Islet of Langerhans (tissue), 1 donor: ENCODE measurements at regions not wholly inside any gene's neighbourhood (a gene's known extent, or its start where the extent isn't known, plus 50 kb on each side); places are given as distances from the start of the nearest gene placed in this dataset.
"Not testable (repeated sequence)": the region's sequence is repeated elsewhere in the genome, so short reads cannot be mapped to it uniquely, and the experiment has no call there.

Source experiments
- FAIRE-seq: peaks from one replicate; lab custom pipeline; 2011; peaks lifted over from hg19 to GRCh38; lab: Jason Lieb, UNC

DNA sequence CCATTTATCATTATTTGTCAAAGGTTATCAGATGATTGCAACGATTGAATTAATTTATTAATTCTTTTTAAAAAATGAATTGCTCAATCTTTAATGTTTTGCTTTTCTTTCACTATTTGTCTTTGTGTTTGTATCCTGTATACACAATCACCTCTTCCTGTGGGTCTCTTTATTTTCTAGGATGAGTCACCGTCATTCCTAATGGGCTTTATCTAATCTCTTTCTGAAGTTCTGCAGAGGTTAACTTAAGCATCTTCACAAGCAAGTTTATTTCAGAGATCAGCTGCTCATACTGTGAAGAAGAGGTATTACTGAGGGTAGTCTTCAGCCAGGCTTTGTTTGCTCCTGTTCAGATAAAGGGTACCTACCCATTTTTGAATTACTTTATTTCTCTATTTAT is 323.9 kb downstream of the NNT start:
- no peak for FAIRE-seq

DNA sequence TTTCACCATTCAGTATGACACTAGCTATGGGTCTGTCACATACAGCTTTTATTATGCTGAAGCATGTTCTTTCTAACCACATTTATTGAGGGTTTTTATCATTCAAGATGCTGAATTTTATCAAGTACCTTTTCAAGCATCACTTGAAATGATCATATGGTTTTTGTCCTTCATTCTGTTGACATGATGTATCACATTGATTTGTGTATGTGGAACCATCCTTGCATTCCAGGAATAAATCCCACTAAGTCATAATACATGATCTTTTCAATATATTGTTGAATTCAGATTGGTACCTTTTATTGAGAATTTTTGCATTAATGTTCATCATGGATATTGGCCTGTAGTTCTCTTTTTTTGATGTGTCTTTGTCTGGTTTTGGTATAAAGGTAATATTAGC is 317.4 kb downstream of the NNT start:
- no peak for FAIRE-seq

DNA sequence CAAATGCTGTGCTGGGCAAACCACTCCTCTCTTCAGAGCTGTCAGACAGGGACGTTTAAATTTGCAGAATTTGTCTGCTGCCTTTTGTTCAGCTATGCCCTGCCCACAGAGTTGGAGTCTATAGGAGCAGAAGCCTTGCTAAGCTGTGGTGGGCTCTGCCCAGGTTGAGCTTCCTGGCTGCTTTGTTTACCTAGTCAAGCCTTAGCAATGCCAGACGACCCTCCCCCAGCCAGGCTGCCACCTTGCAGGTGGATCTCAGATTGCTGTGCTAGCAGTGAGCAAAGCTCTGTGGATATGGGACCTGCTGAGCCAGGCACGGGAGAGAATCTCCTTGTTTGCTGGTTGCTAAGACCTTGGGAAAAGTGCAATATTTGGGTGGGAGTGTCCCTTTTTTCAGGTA is 314.9 kb downstream of the NNT start:
- no peak for FAIRE-seq

DNA sequence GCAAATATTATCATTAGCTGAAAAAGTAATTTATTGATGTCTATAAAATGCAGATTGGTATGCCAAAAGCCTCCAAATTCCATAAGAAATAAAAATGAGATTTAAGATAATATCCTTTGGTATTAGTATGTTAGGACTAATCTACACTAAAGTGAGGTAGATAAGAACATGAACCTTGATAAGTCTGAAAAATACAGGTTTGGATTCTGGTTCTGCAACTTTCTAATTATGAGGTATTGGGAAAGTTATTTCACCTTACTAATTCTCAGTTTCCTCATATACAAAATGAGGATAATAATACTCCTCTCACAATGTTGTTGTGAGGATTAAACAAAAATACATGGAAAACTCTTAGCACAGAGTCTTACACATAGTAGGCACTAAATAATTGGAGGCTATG is 300.1 kb downstream of the NNT start:
- no peak for FAIRE-seq

DNA sequence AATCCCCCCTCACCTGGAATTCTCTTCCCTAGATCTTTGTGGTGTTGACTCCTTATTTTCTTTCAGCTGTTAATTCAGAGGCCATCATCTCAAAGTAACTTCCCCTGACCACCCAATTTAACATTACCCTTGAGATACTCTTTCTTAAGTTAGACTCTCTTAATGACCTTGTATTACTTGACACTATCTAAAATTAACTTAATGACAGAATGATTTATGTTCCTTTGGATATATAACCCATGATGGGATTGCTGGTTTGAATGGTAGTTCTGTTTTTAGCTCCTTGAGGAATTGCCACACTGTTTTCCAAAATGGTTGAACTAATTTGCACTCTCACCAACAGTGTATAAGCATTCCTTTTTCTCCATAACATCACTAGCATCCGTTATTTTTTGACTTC is 298.0 kb downstream of the NNT start:
- FAIRE-seq: no peak

DNA sequence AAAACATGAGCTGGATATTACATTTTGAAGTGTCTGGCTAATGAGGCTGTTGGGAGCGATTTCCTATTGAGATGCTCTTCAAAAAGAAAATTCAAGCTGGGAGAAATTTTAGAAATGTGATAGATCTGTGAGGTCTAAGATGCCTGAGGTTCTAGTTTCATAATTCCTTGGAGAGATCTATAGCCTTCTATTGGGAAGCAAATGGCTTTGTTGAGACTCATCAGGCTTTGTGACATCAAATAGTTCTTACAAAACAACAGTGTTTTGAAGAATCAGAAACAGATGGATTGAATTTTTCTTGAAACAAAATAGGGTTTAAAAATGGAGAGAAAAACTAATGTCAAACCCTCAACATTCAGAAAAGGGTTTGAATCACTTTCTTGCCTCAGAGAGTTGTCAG is 292.9 kb downstream of the NNT start:
- FAIRE-seq: no peak

DNA sequence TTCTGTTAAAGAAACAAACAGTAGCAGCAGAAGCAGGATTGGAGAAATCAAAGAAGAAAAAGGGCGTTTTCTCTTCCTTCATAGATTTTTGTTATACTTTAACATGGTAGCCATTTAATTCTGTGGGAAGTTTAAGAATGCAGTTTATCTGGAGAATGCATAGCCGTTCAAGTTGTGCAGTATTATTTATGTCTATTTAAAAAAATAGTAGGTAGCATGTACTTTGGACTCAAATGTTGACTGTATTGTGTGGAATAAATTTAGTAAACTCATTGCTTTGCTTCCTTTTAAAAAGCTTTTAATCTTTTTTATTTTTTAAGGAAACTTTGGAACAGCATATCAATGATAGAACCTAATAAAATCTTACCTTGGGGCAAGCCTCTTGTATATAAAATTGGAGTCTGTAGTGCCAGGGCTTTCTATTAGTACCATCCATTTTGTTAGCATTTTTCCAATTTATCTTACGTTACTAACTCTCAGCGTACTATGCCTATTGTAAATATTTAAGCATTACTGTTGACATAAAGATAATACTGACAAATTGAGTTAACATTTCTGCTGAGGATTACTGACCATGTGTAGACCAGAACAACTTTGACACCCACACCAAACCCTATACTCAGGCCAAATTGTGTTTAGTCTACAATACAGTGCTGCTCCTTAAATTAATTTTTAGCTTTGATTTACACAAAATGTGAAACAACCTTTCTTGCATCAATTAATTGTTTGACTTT is 291.1 kb downstream of the NNT start:
- no peak for FAIRE-seq

DNA sequence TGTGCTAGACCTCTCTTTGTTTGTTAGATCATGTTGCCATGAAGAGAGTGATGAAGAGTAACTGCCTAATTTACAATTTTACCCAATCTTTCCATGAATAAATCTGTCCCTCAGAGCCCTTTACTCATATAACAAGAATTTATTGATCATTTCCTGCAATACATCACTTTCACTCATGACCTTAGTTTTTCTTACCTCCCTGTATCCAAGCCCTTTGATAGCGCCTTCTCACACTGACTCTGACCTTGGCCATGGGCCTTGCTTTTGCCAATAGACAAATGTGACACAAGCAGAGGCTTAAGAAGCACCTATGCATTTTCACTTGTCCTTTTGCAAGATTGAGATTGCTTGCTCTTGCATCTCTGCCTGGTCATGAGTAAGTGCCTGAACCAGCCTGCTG is 288.1 kb downstream of the NNT start:
- FAIRE-seq: no peak

DNA sequence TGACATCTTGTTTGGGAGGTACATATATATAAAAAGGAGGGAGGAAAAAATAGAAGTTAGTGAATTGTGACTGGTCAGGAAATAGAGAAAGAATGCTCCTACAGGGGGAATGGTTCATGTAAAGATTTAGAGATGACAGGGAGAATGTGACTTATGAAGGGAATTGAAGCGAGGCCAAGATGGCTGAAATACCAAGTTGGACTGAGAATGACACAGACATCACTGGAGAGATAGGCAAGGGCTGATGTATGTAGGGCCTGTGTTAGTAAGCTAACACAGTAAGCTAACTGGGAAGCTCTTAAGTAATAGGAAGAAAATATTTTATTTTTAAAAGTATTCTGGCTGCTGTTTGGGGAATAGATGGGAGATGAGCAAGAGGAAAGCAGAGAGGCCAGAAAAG is 286.3 kb downstream of the NNT start:
- no peak for FAIRE-seq

DNA sequence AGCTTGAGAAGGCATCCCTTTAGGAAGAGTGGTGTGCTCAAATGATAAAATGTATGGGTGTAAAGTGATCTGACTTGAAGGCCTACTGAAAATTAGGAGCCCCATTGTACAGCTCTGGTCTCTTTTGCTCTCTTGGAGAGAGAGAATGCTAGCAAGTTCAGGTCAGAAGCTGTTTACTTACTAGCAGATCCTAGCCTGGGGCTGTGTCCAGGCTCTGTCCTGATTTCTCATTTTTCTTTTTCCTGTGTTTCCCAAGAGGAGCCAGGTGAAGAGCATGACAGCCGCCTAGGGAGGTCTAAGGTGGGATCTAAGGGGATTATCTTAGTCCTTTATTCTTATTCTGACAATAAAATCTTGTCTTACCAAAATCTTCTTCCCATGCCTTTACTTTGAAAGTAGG is 272.8 kb downstream of the NNT start:
- FAIRE-seq: no peak

DNA sequence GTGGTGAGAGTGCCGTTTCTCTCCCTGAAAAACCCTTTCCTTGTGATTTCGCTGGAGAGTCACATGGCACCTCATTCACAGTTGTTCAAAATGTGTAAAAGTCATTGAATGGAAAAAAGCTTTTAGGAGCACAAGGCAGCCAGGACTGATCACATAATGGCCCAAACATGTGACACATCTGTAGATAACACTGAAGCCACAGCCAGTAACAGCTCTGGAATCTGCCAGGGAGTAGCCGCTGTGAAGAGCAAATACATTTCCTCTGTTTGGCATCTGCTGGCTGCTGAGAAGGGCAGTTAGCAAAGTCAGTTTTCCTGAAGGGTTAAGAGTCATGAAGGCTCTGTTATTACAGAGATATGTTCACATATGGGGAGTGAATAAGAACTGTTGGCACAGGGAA is 271.8 kb downstream of the NNT start:
- FAIRE-seq: no peak

DNA sequence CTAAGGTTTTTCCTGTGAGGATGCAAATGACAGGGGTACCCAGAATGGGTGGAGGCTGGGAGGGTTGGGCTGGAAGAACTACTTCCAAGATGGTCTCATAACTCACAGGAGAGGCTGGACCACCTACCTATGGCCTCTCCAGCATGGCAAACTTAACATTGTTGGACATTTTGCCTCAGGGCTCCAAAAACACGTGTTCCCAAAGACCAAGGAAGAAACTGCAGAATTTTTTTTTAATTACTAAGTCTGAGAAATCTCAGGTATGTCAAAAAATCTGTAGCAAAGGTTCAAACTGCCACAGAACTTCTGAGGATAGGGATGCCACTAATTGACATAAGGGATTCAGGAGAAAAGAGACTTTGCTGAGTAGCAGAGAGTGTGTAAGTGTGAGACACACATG is 270.8 kb downstream of the NNT start:
- FAIRE-seq: no peak

DNA sequence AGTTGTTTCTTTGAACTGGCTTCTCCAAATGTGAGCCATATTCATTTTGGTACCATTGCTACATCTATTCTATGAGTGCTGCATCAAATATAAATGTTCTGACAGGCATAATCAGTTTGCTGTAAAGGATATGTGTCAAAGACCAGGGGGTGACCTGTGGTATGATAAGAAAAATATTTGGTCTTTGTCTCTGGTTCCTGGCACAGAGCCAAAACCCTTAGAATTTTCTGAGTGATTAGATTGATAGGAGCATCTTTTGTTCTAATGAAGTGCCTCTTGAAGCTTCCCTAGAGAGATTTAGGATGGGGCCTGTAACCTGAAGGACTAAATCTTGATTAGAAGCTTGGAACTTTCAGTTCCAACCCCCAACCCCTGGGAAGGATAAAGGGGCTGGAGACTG is 256.3 kb downstream of the NNT start:
- no peak for FAIRE-seq

DNA sequence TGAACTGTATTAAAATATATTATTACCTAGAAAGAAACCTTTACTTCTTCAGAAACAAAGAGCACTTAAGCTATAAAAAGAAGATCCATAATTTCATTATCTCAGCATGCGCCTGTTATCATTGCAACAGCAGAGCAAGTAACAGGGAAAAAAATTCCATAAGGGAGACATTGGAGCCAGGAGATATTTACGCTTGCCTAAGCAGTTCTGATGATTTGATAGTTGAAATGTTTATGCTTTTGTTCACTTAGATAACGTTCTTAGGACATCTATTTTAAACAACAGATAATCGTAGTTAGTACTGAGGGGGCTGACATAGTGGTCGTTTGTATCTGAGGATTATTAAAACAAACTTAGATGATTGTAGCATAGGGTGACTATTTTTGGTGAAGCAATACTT is 252.5 kb downstream of the NNT start:
- no peak for FAIRE-seq

DNA sequence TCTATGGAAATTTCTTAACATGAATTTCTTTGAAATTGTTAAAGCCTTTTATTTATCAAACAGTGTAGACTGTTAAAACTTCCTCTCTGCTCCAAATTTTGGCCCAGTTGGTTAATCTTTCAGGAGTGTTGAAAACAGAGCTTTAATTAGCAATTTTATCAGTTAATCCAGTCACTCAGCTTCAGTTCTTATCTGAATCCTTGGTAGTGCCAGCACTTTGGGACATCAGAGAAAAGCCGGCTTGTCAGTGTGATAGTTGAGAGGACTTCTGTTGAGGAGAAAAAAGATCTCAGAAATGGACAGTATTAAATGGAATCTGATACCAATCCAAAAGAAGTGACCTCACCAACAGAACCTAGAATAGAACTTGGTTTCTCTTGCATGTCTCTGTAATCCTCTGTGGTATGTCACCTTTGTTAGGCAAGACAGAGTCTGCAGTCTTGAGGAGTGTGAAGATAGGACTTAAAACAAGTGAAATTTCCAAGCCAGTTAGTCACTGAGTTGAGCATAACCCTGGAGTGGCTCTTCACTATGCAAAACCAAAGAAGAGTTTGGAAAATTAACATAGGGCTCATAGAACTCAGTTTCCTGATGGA is 251.8 kb downstream of the NNT start:
- no peak for FAIRE-seq

DNA sequence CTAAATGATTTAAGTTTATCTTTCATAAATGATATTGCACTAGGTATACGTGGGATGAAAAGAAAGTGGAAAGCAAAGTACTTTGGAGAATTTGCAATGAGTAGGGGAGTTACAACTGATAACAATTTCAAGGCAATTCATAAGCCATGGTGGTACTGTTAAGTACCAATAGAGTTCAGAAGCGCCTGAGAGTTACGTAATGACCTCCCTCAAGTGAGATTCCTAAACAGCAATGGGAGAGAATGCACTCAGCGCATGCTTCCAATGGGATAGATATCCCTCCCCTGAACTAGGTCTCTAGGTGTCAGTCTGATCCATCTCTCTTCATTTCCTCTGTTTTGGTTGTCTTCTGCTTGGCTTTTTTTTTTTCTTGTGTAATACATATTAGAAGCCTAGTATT is 249.3 kb downstream of the NNT start:
- FAIRE-seq: no peak

DNA sequence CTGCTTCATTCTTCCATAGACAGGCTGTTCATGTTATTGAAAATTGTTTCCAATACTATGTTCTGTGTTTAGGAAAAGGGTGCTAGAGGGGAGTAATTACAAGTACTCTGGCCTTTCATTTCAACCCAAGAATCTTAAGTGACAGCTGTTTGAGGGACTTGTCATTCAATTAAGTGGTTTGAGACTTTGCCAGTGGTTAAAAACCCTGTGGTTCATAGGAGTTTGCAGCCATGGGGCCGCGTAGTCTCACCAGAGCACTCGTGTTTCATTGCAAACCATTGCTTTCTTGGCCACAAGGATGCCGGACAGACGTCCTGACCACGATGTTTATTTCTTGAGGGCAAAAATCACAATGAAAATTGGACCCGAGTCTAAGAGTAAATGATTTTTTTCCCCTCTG is 248.8 kb downstream of the NNT start:
- no peak for FAIRE-seq

DNA sequence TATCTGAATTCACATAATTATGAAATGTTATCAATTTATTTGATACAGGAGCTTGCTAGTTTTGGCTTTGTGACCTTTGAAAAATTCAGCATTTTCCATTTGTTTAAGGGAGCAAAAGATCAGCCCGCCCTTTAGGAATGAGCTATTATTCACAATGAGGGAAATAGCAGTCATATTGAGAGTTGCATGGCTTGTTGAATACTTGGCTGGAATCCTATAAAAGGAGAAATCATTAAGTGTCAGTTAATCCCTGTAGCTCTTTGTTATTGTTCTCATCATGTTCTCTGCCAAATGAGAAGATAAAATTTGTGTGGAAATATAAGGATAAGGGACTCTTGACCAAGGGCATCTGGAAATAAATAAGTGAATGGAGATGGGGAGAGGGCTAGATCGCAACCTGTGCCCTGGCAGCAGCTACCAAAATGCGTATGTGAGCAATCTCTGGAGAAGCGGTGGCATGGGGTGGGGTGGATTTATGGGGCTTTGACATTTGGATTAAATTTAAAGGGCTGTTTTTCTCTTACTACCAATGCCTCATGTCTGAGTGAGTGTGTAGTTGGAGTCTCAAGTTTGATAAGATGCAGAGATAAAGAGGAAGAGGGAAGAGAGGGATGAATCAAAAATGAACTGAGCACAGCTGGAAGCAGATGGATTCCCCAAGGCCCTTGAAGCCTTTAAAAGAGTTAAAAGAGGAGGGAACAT is 237.6 kb downstream of the NNT start:
- no peak for FAIRE-seq

DNA sequence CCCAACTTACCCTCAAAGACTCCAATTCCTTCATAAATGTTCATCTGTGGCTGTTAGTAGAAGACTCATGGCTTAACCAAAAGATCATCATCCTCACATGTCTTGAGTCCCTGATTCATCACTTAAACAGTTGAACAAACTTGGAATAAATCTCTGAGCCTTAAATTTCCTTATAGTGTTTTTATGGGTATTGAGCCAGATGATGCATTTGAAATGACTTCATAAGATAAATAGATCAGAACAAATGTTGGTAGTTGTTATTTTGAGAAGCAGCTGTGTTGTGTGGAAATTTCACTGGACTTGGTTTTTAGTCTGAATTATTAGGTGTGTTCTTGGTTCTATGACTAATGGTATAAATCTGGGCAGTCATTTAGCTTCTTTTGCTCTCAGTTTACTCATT is 236.2 kb downstream of the NNT start:
- no peak for FAIRE-seq

DNA sequence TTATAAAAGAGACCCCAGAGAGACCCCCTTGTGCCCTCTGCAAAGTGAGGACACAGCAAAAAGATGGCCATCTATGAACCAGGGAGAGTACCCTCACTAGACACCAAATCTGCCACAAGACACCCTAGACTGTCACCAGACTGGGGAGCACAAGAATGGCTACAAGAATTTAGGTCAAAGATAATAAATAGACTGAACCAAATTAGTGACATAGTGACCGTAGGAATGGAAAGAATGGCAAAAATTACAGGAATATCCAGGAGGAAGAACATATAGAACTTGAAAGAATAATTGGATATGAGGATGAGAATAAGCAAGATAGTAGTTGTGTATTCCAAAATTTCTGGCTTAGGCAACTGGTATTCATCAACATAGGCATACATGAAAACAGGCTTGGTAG is 235.0 kb downstream of the NNT start:
- FAIRE-seq: no peak

DNA sequence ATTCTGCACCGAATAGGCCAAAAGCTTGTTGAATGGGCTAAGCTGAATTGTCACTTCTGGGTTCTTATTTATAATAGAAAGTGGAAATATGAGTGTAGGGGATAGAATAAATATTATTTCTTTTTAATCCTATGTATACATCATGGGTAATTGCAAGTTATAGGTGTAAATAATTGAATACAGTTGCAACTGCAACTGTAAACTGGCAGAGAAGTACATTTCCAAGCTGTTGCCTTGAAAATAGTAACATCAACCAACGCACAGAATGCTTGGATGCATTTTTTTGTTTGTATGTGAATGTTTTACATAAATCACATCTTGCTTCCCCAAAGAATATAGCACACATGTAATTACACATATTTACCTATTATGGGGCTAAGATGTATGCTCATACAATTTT is 234.1 kb downstream of the NNT start:
- no peak for FAIRE-seq

DNA sequence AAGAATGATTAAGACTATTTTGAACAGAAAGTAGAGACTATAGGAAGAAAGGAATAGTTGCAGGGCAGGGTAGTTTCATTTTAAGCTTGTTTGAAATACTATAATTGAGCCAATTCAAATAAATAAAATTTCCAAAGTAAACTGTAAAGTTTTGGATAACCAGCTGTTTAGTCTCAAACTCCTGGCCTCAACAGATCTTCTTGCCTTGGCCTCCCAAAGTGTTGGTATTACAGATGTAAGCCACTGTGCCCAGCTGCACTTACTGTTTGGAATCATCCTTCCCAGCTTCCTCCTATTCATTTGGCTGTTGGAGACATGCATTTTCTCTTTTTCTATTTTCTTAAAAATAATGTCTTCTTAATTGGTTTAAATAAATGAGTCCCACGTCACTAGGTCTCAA is 231.0 kb downstream of the NNT start:
- FAIRE-seq: no peak

DNA sequence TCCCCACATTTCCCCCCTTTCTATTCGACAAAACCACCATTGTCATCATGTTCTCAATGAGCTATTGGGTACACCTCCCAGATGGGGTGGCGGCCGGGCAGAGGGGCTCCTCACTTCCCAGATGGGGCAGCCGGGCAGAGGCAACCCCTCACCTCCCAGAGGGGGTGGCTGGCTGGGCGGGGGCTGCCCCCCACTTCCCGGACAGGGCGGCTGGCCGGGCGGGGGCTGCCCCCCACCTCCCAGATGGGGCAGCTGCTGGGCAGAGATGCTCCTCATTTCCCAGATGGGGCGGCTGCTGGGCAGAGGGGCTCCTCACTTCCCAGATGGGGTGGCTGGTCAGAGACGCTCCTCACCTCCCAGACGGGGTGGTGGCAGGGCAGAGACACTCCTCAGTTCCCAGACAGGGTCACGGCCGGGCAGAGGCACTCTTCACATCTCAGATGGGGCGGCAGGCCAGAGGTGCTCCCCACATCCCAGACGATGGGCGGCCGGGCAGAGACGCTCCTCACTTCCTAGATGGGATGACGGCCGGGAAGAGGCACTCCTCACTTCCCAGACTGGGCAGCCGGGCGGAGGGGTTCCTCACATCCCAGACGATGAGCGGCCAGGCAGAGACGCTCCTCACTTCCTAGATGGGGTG is 221.5 kb downstream of the NNT start:
- not testable (repeated sequence) for FAIRE-seq
